DND-41 (cell line): ENCODE measurements at regions not wholly inside any gene's neighbourhood (a gene's known extent, or its start where the extent isn't known, plus 50 kb on each side); places are given as distances from the start of the nearest gene placed in this dataset.

Experiments used
- ATAC-seq: fragments of 200-7000 bp; cut with Tn5 transposase; 3 replicates; pipeline ENCODE4 v1.9.1; 2021; ENCODE audit warnings: low read depth; ENCODE audit not compliant: insufficient read depth
- DNase-seq: peaks from one replicate; pipeline ENCODE4 v3.0.0-alpha.2; 2020
- H2AFZ ChIP-seq: 2 replicates; pipeline ENCODE4 v1.6.0; 2012; ENCODE audit warnings: low read depth, low read length
- H3K27ac ChIP-seq: 2 replicates; pipeline ENCODE4 v1.5.1; 2012; ENCODE audit warnings: low read length, inconsistent platforms
- H3K27me3 ChIP-seq: fragments of 200-600 bp; sonication (generic); 2 replicates; pipeline ENCODE4 v1.6.0; 2012; ENCODE audit warnings: low read length, mild to moderate bottlenecking, inconsistent platforms; ENCODE audit not compliant: insufficient read depth, poor library complexity
- H3K36me3 ChIP-seq: 2 replicates; pipeline ENCODE4 v1.5.1; 2012; ENCODE audit warnings: low read length, inconsistent platforms; ENCODE audit not compliant: insufficient read depth
- H3K4me1 ChIP-seq: 2 replicates; pipeline ENCODE4 v1.5.1; 2012; ENCODE audit warnings: mild to moderate bottlenecking, low read length; ENCODE audit not compliant: insufficient read depth
- H3K4me2 ChIP-seq: 2 replicates; pipeline ENCODE4 v1.6.0; 2012; ENCODE audit warnings: mild to moderate bottlenecking, moderate library complexity, low read length, inconsistent platforms; ENCODE audit not compliant: insufficient read depth
- H3K4me3 ChIP-seq, 2 experiments: fragments of 200-600 bp in 1 of 2; shearing (Covaris generic) in 1 of 2; 2 replicates each; pipeline ENCODE4 v1.5.1; 2012 to 2016; ENCODE audit warnings: inconsistent platforms in 2 of 2, low read length in 2 of 2, mild to moderate bottlenecking in 2 of 2, low read depth in 1 of 2, moderate library complexity in 1 of 2
- H3K79me2 ChIP-seq: 2 replicates; pipeline ENCODE4 v1.6.0; 2012; ENCODE audit warnings: low read length, inconsistent platforms; ENCODE audit not compliant: insufficient read depth
- H3K9ac ChIP-seq: 2 replicates; pipeline ENCODE4 v1.6.0; 2012; ENCODE audit warnings: low read depth, mild to moderate bottlenecking, inconsistent platforms, low read length, moderate library complexity
- H3K9me3 ChIP-seq: 2 replicates; pipeline ENCODE4 v1.5.1; 2012; ENCODE audit warnings: low read length, moderate library complexity, mild to moderate bottlenecking, inconsistent platforms; ENCODE audit not compliant: insufficient read depth, severe bottlenecking
- H4K20me1 ChIP-seq: 2 replicates; pipeline ENCODE4 v1.6.0; 2012; ENCODE audit warnings: low read length; ENCODE audit not compliant: insufficient read depth
- CTCF ChIP-seq: IDR thresholded peaks from 2 replicates; pipeline ENCODE4 v1.5.1; 2012; ENCODE audit warnings: borderline replicate concordance, low read length, moderate library complexity, mild to moderate bottlenecking; ENCODE audit not compliant: poor library complexity, severe bottlenecking; ENCODE audit errors: extremely low read depth
- EZH2 ChIP-seq: IDR thresholded peaks from 3 replicates; pipeline ENCODE4 v1.6.1; 2012; ENCODE audit warnings: borderline replicate concordance, low read depth, mild to moderate bottlenecking, moderate library complexity, low read length, inconsistent platforms; ENCODE audit not compliant: severe bottlenecking

DNA sequence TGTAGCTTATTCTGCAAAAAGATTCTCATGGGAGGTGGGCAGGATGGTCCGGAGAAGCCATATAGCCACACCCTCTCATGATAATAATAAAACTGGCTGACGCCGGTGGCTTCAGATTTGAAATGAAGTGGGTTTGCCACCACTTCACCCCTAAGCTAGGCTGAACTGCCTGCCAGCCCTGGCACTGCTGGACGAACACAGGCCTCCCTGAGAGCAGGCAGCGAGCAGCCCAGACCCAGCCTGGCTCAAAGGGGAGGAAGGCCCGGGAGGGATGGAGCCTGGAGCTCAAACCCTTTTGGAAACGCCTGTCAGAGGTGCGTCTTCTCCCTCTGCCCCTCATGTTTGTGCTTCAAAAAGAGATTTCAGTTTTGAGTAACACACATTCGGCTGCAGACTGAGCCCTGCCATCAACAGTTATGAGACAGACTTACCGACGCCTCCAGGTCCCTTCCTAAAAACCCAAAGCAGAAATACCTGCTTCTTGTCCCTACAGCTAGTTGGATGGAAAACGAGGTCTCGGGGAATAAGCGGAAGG is 71.1 kb upstream of the HPCAL1 start:
- no peak overlapping the region for H3K9ac ChIP-seq
- H3K27me3 ChIP-seq: no peaks in the 10 kb centered on the region
- no peak overlapping the region for H3K4me2 ChIP-seq
- H3K4me3 ChIP-seq: no peak overlapping the region
- ATAC-seq (no peak), DNase-seq (no peak)
- no peak overlapping the region for H3K27ac ChIP-seq
- H3K9me3 ChIP-seq: no peaks in the 10 kb centered on the region
- H3K4me1 ChIP-seq: no peaks in the 10 kb centered on the region
- peaks cover 3% of the 10 kb centered on the region for H4K20me1 ChIP-seq
- H3K36me3 ChIP-seq: no peaks in the 10 kb centered on the region
- no peak overlapping the region for H2AFZ ChIP-seq
- H3K79me2 ChIP-seq: no peaks in the 10 kb centered on the region
- TF ChIP-seq EZH2: no peak
- TF ChIP-seq CTCF: no peak

GRCh38 chr2:10232096-10232815 is 70.4 kb upstream of the HPCAL1 start:
- Histone ChIP-seq H3K9me3 (no peaks in the 10 kb centered on the region), H3K4me3 (no peak overlapping the region), H2AFZ (no peak overlapping the region), H3K36me3 (no peaks in the 10 kb centered on the region), H3K27me3 (no peaks in the 10 kb centered on the region), H3K79me2 (no peaks in the 10 kb centered on the region), H3K27ac (no peak overlapping the region), H3K9ac (no peak overlapping the region), H3K4me2 (no peak overlapping the region), H4K20me1 (peaks cover 3% of the 10 kb centered on the region), H3K4me1 (no peaks in the 10 kb centered on the region)
- ATAC-seq: no peak
- no peak for DNase-seq
- TF ChIP-seq CTCF: no peak
- no peak for TF ChIP-seq EZH2

- Histone ChIP-seq H3K27ac (no peak overlapping the region), H4K20me1 (peaks cover 3% of the 10 kb centered on the region), H3K27me3 (no peaks in the 10 kb centered on the region), H3K79me2 (no peaks in the 10 kb centered on the region), H3K9me3 (no peaks in the 10 kb centered on the region), H3K4me1 (no peaks in the 10 kb centered on the region), H3K36me3 (no peaks in the 10 kb centered on the region), H3K9ac (no peak overlapping the region), H2AFZ (no peak overlapping the region), H3K4me3 (no peak overlapping the region), H3K4me2 (no peak overlapping the region)
- ATAC-seq (no peak), DNase-seq (no peak)
- TF ChIP-seq CTCF (no peak), EZH2 (no peak)
Observed at GRCh38 chr2:10233131-10234012, 69.3 kb upstream of the HPCAL1 start.
